Fibroblast of the aortic adventitia (primary cell): ENCODE measurements at regions not wholly inside any gene's neighbourhood (a gene's known extent, or its start where the extent isn't known, plus 50 kb on each side); places are given as distances from the start of the nearest gene placed in this dataset.

Experiments
- DNase-seq: peaks from one replicate; pipeline ENCODE4 v3.0.0-alpha.2; 2010; ENCODE audit warnings: low read depth
- H3K4me3 ChIP-seq: 2 replicates; pipeline ENCODE4 v1.5.1; 2011; ENCODE audit warnings: low read depth, mild to moderate bottlenecking, control low read depth, low read length, moderate library complexity
- CTCF ChIP-seq: IDR thresholded peaks from 2 replicates; pipeline ENCODE4 v1.5.1; 2011; ENCODE audit warnings: mild to moderate bottlenecking, low read length, control low read depth, inconsistent platforms; ENCODE audit not compliant: insufficient read depth

- H3K4me3 ChIP-seq, result no peak overlapping the region
- no peak for TF ChIP-seq CTCF
- DNase-seq, result no peak
These were observed 273.6 kb downstream of the ETAA1 start for GRCh38 chr2:67670747-67671183.

- no peak overlapping the region for H3K4me3 ChIP-seq
- DNase-seq, result no peak
These were observed 274.6 kb downstream of the ETAA1 start for GRCh38 chr2:67671464-67672450.

GRCh38 chr2:67674668-67675067 is 277.5 kb downstream of the ETAA1 start:
- DNase-seq, result no peak
- no peak for TF ChIP-seq CTCF
- no peak overlapping the region for H3K4me3 ChIP-seq

More at GRCh38 chr2:67671464-67672450, 274.6 kb downstream of the ETAA1 start:
- TF ChIP-seq CTCF, result no peak

- no peak for TF ChIP-seq CTCF
- H3K4me3 ChIP-seq, result no peak overlapping the region
- DNase-seq, result no peak
These were observed 287.9 kb downstream of the ETAA1 start for GRCh38 chr2:67684991-67685390.

- no peak overlapping the region for H3K4me3 ChIP-seq
- TF ChIP-seq CTCF, result no peak
These were observed 289.1 kb downstream of the ETAA1 start for GRCh38 chr2:67686254-67686653.

DNA sequence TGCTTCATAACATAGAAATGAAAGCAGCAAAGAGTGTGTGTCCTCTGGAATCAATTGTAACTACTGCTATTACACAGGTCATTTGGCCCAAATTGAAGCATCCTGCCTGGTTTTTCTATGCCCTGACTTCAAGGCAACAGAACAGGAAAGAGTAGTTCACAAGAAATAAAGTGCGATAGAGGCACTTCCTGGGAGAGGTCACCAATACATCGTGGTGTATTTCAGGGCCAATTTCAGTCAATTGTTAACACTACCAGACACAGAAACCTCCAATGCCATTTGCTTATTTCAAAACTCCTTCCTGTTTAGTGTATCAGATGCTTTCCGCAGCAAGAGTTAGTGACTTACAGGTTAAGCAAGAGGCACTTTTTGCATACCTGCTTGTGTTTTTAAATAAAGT is 292.1 kb downstream of the ETAA1 start:
- no peak overlapping the region for H3K4me3 ChIP-seq
- no peak for TF ChIP-seq CTCF
- no peak for DNase-seq

More at GRCh38 chr2:67686254-67686653, 289.1 kb downstream of the ETAA1 start:
- no peak for DNase-seq
